ENCODE measurements at regions not wholly inside any gene's neighbourhood (a gene's known extent, or its start where the extent isn't known, plus 50 kb on each side); places are given as distances from the start of the nearest gene placed in this dataset.

DNA sequence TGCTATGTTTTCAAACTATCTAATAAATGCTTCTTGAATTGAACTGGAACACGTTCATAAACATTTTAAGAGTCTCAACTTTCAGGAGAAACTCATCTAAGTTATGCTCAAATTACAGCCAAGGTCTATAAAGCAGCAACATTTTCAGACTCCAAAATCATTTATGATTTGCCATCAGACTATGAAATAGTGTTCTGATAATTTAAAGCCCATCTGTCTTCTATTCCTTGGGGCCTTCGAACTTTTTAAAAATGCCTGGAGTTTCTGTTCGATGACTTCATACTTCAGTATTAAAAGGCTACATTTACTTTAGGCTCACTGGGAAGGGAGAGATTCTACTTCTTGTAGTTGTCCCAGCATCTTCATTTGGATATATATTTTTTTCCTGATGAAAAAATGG lies 73.6 kb upstream of the NXPH2 start:
- TF ChIP-seq YY1 (IDR thresholded peaks at IDR 0.05; ENCODE audit: low read depth): no peak
- TF ChIP-seq, protein P1, sequence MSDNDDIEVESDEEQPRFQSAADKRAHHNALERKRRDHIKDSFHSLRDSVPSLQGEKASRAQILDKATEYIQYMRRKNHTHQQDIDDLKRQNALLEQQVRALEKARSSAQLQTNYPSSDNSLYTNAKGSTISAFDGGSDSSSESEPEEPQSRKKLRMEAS (IDR thresholded peaks at IDR 0.05): no peak
- TF ChIP-seq FOXM1 (IDR thresholded peaks at IDR 0.05; ENCODE audit: borderline replicate concordance, low read depth): no peak
- no peak for TF ChIP-seq CREB1 (IDR thresholded peaks at IDR 0.05; ENCODE audit: low read depth)

Data from Ishikawa (cell line).